Neural progenitor cell (in vitro differentiated cells): ENCODE measurements at regions not wholly inside any gene's neighbourhood (a gene's known extent, or its start where the extent isn't known, plus 50 kb on each side); places are given as distances from the start of the nearest gene placed in this dataset.

Experiments
- DNase-seq: peaks from one replicate; pipeline ENCODE4 v3.0.0-alpha.2; 2016; ENCODE audit warnings: low spot score
- H2AFZ ChIP-seq: fragments of 200-600 bp; sonication (generic); replicated peaks from 2 replicates; pipeline ENCODE4 v1.6.1; 2016; ENCODE audit warnings: antibody characterized with exemption
- H3F3A ChIP-seq: fragments of 200-600 bp; sonication (generic); 2 replicates; pipeline ENCODE4 v1.6.1; 2016; ENCODE audit warnings: antibody characterized with exemption, low read depth
- H3K27ac ChIP-seq: fragments of 200-600 bp; sonication (generic); 2 replicates; pipeline ENCODE4 v1.5.1; 2016; ENCODE audit warnings: mild to moderate bottlenecking
- H3K27me3 ChIP-seq: fragments of 200-600 bp; sonication (generic); 2 replicates; pipeline ENCODE4 v1.6.1; 2016; ENCODE audit warnings: mild to moderate bottlenecking, moderate library complexity
- H3K36me3 ChIP-seq: fragments of 200-600 bp; sonication (generic); 2 replicates; pipeline ENCODE4 v1.5.1; 2016
- H3K4me1 ChIP-seq: fragments of 200-600 bp; sonication (generic); 2 replicates; pipeline ENCODE4 v1.6.1; 2016; ENCODE audit warnings: mixed run types
- H3K4me2 ChIP-seq: fragments of 200-600 bp; sonication (generic); 2 replicates; pipeline ENCODE4 v1.6.1; 2016
- H3K4me3 ChIP-seq: fragments of 200-600 bp; sonication (generic); 2 replicates; pipeline ENCODE4 v1.5.1; 2016
- H3K79me2 ChIP-seq: fragments of 200-600 bp; sonication (generic); 2 replicates; pipeline ENCODE4 v1.6.1; 2016; ENCODE audit warnings: low read depth
- H3K9ac ChIP-seq: fragments of 200-600 bp; sonication (generic); 2 replicates; pipeline ENCODE4 v1.6.1; 2016
- H3K9me3 ChIP-seq: fragments of 200-600 bp; sonication (generic); 2 replicates; pipeline ENCODE4 v1.5.1; 2016; ENCODE audit warnings: low read depth
- H4K20me1 ChIP-seq: fragments of 200-600 bp; sonication (generic); 2 replicates; pipeline ENCODE4 v1.6.1; 2016; ENCODE audit warnings: low read depth
- H3K27ac Mint-ChIP-seq: 3 replicates; pipeline ENCODE4 v1.8.0; 2021; ENCODE audit warnings: mixed read lengths
- H3K27me3 Mint-ChIP-seq: 2 replicates; pipeline ENCODE4 v1.8.0; 2022; ENCODE audit warnings: low read depth, mild to moderate bottlenecking, inconsistent platforms, moderate library complexity, mixed read lengths; ENCODE audit not compliant: insufficient read depth
- H3K36me3 Mint-ChIP-seq: 3 replicates; pipeline ENCODE4 v1.8.0; 2021; ENCODE audit warnings: mixed read lengths
- H3K4me1 Mint-ChIP-seq: 3 replicates; pipeline ENCODE4 v1.8.0; 2021; ENCODE audit warnings: mixed read lengths
- H3K4me3 Mint-ChIP-seq: 3 replicates; pipeline ENCODE4 v1.8.0; 2021; ENCODE audit warnings: mild to moderate bottlenecking, moderate library complexity, mixed read lengths
- H3K9me3 Mint-ChIP-seq: 3 replicates; pipeline ENCODE4 v1.8.0; 2020; ENCODE audit warnings: mixed read lengths
- EZH2 ChIP-seq: fragments of 200-600 bp; sonication (generic); IDR thresholded peaks from 2 replicates; pipeline ENCODE4 v1.6.1; 2017; ENCODE audit warnings: antibody characterized with exemption, mild to moderate bottlenecking, moderate library complexity
- EZH2phosphoT487 ChIP-seq: fragments of 200-600 bp; sonication (generic); IDR thresholded peaks from 2 replicates; pipeline ENCODE4 v1.6.1; 2017; ENCODE audit warnings: antibody characterized with exemption
- TF ChIP-seq, protein P1 (sequence below): fragments of 200-600 bp; sonication (generic); IDR thresholded peaks from 2 replicates; pipeline ENCODE4 v1.5.1; 2017; ENCODE audit warnings: antibody characterized with exemption, mild to moderate bottlenecking

GRCh38 chr1:48105165-48105564 lies 108.0 kb upstream of the TRABD2B start:
- TF ChIP-seq, protein P1, sequence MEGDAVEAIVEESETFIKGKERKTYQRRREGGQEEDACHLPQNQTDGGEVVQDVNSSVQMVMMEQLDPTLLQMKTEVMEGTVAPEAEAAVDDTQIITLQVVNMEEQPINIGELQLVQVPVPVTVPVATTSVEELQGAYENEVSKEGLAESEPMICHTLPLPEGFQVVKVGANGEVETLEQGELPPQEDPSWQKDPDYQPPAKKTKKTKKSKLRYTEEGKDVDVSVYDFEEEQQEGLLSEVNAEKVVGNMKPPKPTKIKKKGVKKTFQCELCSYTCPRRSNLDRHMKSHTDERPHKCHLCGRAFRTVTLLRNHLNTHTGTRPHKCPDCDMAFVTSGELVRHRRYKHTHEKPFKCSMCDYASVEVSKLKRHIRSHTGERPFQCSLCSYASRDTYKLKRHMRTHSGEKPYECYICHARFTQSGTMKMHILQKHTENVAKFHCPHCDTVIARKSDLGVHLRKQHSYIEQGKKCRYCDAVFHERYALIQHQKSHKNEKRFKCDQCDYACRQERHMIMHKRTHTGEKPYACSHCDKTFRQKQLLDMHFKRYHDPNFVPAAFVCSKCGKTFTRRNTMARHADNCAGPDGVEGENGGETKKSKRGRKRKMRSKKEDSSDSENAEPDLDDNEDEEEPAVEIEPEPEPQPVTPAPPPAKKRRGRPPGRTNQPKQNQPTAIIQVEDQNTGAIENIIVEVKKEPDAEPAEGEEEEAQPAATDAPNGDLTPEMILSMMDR: peak; percentile 37
- TF ChIP-seq EZH2phosphoT487: no peak
- no peaks in the 10 kb centered on the region for H3K79me2 ChIP-seq
- H3K4me3 Mint-ChIP-seq: no peak overlapping the region
- no peak overlapping the region for H2AFZ ChIP-seq
- H3K36me3 Mint-ChIP-seq: no peaks in the 10 kb centered on the region
- no peak overlapping the region for H3K27ac Mint-ChIP-seq
- H3K4me3 ChIP-seq: no peak overlapping the region
- H3K4me1 Mint-ChIP-seq: no peaks in the 10 kb centered on the region
- no peaks in the 10 kb centered on the region for H3K36me3 ChIP-seq
- H4K20me1 ChIP-seq: no peaks in the 10 kb centered on the region
- no peaks in the 10 kb centered on the region for H3K9me3 Mint-ChIP-seq
- H3K27me3 ChIP-seq: no peaks in the 10 kb centered on the region
- H3F3A ChIP-seq: no peaks in the 10 kb centered on the region
- H3K4me2 ChIP-seq: no peak overlapping the region
- no peaks in the 10 kb centered on the region for H3K27me3 Mint-ChIP-seq
- peak; percentile 11 for DNase-seq
- no peaks in the 10 kb centered on the region for H3K4me1 ChIP-seq
- no peaks in the 10 kb centered on the region for H3K9me3 ChIP-seq
- H3K9ac ChIP-seq: no peak overlapping the region
- H3K27ac ChIP-seq: no peak overlapping the region

DNA sequence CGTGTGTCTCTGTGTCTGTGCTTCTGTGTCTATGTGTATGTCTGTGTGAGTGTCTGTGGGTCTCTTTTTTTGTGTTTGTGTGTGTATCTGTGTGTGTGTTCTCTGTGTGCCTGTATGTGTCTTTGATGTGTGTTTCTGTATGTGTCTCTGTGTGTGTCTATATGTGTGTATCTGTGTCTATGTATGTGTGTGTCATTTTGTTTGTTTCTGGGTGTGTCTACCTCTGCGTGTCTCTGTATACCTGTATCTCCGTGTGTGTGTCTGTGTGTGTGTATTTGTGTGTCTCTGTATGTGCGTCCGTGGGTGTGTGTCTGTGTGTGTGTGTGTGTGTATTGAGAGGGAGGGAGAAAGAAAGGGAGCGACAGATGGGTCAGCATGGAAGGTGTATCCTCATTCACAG lies 106.3 kb upstream of the TRABD2B start:
- no peak overlapping the region for H2AFZ ChIP-seq
- no peaks in the 10 kb centered on the region for H3K4me1 Mint-ChIP-seq

GRCh38 chr1:48102766-48103165 lies 105.6 kb upstream of the TRABD2B start:
- Mint-ChIP-seq H3K27me3 (peaks cover 4% of the 10 kb centered on the region), H3K4me3 (no peak overlapping the region)
- no peaks in the 10 kb centered on the region for H3K36me3 ChIP-seq

More for the DNA sequence above, 106.3 kb upstream of the TRABD2B start:
- no peaks in the 10 kb centered on the region for H3K27me3 Mint-ChIP-seq
- Histone ChIP-seq H3K36me3 (no peaks in the 10 kb centered on the region), H3K9ac (no peak overlapping the region), H3K9me3 (no peaks in the 10 kb centered on the region), H3K79me2 (no peaks in the 10 kb centered on the region), H4K20me1 (no peaks in the 10 kb centered on the region), H3K27ac (no peak overlapping the region), H3K4me2 (no peak overlapping the region), H3K4me3 (no peak overlapping the region), H3K4me1 (no peaks in the 10 kb centered on the region), H3K27me3 (peaks cover 2% of the 10 kb centered on the region), H3F3A (no peaks in the 10 kb centered on the region)
- DNase-seq: no peak
- H3K4me3 Mint-ChIP-seq: no peak overlapping the region
- H3K9me3 Mint-ChIP-seq: no peaks in the 10 kb centered on the region
- no peaks in the 10 kb centered on the region for H3K36me3 Mint-ChIP-seq
- no peak for TF ChIP-seq EZH2phosphoT487
- no peak overlapping the region for H3K27ac Mint-ChIP-seq

GRCh38 chr1:48099072-48099773 lies 102.0 kb upstream of the TRABD2B start:
- Mint-ChIP-seq H3K9me3 (peaks cover 3% of the 10 kb centered on the region), H3K27ac (no peak overlapping the region), H3K4me3 (no peak overlapping the region), H3K27me3 (peaks cover 10% of the 10 kb centered on the region), H3K36me3 (no peaks in the 10 kb centered on the region), H3K4me1 (no peaks in the 10 kb centered on the region)
- Histone ChIP-seq H3F3A (no peaks in the 10 kb centered on the region), H3K9me3 (no peaks in the 10 kb centered on the region), H2AFZ (no peak overlapping the region), H4K20me1 (no peaks in the 10 kb centered on the region), H3K4me1 (no peaks in the 10 kb centered on the region), H3K9ac (no peak overlapping the region), H3K27ac (no peak overlapping the region), H3K27me3 (peaks cover 25% of the 10 kb centered on the region), H3K36me3 (no peaks in the 10 kb centered on the region), H3K4me2 (no peak overlapping the region), H3K79me2 (no peaks in the 10 kb centered on the region), H3K4me3 (no peak overlapping the region)
- TF ChIP-seq EZH2phosphoT487 (no peak), EZH2 (no peak)
- TF ChIP-seq, protein P1: no peak
- DNase-seq: no peak

More at GRCh38 chr1:48102766-48103165, 105.6 kb upstream of the TRABD2B start:
- Histone ChIP-seq H3K27ac (no peak overlapping the region), H3K79me2 (no peaks in the 10 kb centered on the region), H3K4me1 (no peaks in the 10 kb centered on the region), H3K4me2 (no peak overlapping the region), H3K9ac (no peak overlapping the region), H3F3A (no peaks in the 10 kb centered on the region), H3K4me3 (no peak overlapping the region), H4K20me1 (no peaks in the 10 kb centered on the region), H3K27me3 (peaks cover 9% of the 10 kb centered on the region), H3K9me3 (no peaks in the 10 kb centered on the region), H2AFZ (no peak overlapping the region)
- no peak for DNase-seq
- no peaks in the 10 kb centered on the region for H3K9me3 Mint-ChIP-seq
- H3K36me3 Mint-ChIP-seq: no peaks in the 10 kb centered on the region
- H3K27ac Mint-ChIP-seq: no peak overlapping the region
- TF ChIP-seq, protein P1: no peak
- TF ChIP-seq EZH2phosphoT487: no peak
- H3K4me1 Mint-ChIP-seq: no peaks in the 10 kb centered on the region
